H1 (cell line): ENCODE measurements at regions not wholly inside any gene's neighbourhood (a gene's known extent, or its start where the extent isn't known, plus 50 kb on each side); places are given as distances from the start of the nearest gene placed in this dataset.

Experiments used
- CTCF ChIA-PET: fragments of 300-600 bp; sonication (Branson Sonifier 250); formaldehyde crosslinking; loops from one replicate; lab custom pipeline; 2021; ENCODE audit not compliant: partially characterized antibody; lab: Charles Lee
- POLR2A ChIA-PET: fragments of 300-600 bp; sonication (Branson Sonifier 250); formaldehyde crosslinking; loops from one replicate; lab custom pipeline; 2021; ENCODE audit warnings: inconsistent platforms; ENCODE audit not compliant: partially characterized antibody; lab: Charles Lee
- DNase-seq, 2 experiments: peaks; one replicate each; pipeline versions ENCODE4 v3.0.0 to v3.0.0-alpha.2; 2010 to 2022; ENCODE audit warnings: low spot score in 2 of 2, low read depth in 1 of 2, mixed read lengths in 1 of 2
- FAIRE-seq: peaks from 2 replicates; lab custom pipeline; 2011; peaks lifted over from hg19 to GRCh38; lab: Jason Lieb, UNC
- H2AFZ ChIP-seq: 2 replicates; pipeline ENCODE4 v1.8.1; 2012; ENCODE audit warnings: low read length, inconsistent platforms
- H2AK5ac ChIP-seq: 2 replicates; pipeline ENCODE4 v1.6.1; 2013; ENCODE audit warnings: low read depth, low read length
- H2BK120ac ChIP-seq: replicated peaks from 2 replicates; pipeline ENCODE3; 2013; ENCODE audit warnings: low read depth, low read length, inconsistent platforms
- H2BK12ac ChIP-seq: 2 replicates; pipeline ENCODE4 v1.6.1; 2013; ENCODE audit warnings: low read depth, low read length
- H2BK15ac ChIP-seq: 2 replicates; pipeline ENCODE4 v1.6.1; 2013; ENCODE audit warnings: low read length
- H2BK20ac ChIP-seq: 2 replicates; pipeline ENCODE4 v1.6.1; 2013; ENCODE audit warnings: low read length
- H2BK5ac ChIP-seq: 2 replicates; pipeline ENCODE4 v1.6.1; 2013; ENCODE audit warnings: low read depth, low read length
- H3K14ac ChIP-seq: 2 replicates; pipeline ENCODE4 v1.6.1; 2013; ENCODE audit warnings: inconsistent platforms; ENCODE audit not compliant: insufficient read length
- H3K18ac ChIP-seq: 2 replicates; pipeline ENCODE4 v1.6.1; 2013; ENCODE audit warnings: low read length; ENCODE audit errors: extremely low read depth
- H3K23ac ChIP-seq: 2 replicates; pipeline ENCODE4 v1.6.1; 2013; ENCODE audit warnings: inconsistent platforms; ENCODE audit not compliant: insufficient read length
- H3K23me2 ChIP-seq: 2 replicates; pipeline ENCODE4 v1.6.1; 2013; ENCODE audit warnings: low read depth, low read length
- H3K27ac ChIP-seq: 2 replicates; pipeline ENCODE4 v1.6.1; 2011; ENCODE audit warnings: low read depth, low read length, inconsistent platforms
- H3K27me3 ChIP-seq, 4 experiments: replicated peaks in 1 of 4; 1 replicate in 1 of 4; 2 replicates in 3 of 4; pipeline versions ENCODE4 v1.6.1 to v1.8.1; 2011 to 2013; ENCODE audit warnings: low read length in 3 of 4, mild to moderate bottlenecking in 3 of 4, inconsistent platforms in 2 of 4, mixed read lengths in 2 of 4, moderate library complexity in 1 of 4; ENCODE audit not compliant: control insufficient read depth in 3 of 4, insufficient read depth in 3 of 4; ENCODE audit errors: extremely low read depth in 1 of 4
- H3K36me3 ChIP-seq, 4 experiments: 2 replicates each; pipeline versions ENCODE4 v1.6.1 to v1.8.1; 2011 to 2013; ENCODE audit warnings: mild to moderate bottlenecking in 4 of 4, low read length in 3 of 4, moderate library complexity in 2 of 4, control low read depth in 1 of 4, inconsistent platforms in 1 of 4; ENCODE audit not compliant: insufficient read depth in 4 of 4, control insufficient read depth in 2 of 4
- H3K4ac ChIP-seq: replicated peaks from 2 replicates; pipeline ENCODE3; 2013; ENCODE audit warnings: low read length, low read depth, mixed read lengths, inconsistent platforms; ENCODE audit not compliant: insufficient read length
- H3K4me1 ChIP-seq, 4 experiments: replicated peaks in 1 of 4; 1 replicate in 1 of 4; 2 replicates in 3 of 4; pipeline versions ENCODE4 v1.6.1 to v1.8.1; 2011 to 2013; ENCODE audit warnings: low read length in 3 of 4, inconsistent platforms in 2 of 4, mixed read lengths in 1 of 4; ENCODE audit not compliant: insufficient read depth in 4 of 4, control insufficient read depth in 3 of 4
- H3K4me2 ChIP-seq, 2 experiments: 2 replicates each; pipeline versions ENCODE4 v1.6.1 to v1.8.1; 2011 to 2013; ENCODE audit warnings: low read depth in 2 of 2, low read length in 2 of 2, control low read depth in 1 of 2, inconsistent platforms in 1 of 2, mild to moderate bottlenecking in 1 of 2; ENCODE audit not compliant: insufficient read depth in 1 of 2
- H3K4me3 ChIP-seq, 4 experiments: fragments of 200-600, 300-600 bp in 1 of 4; sonication (generic), shearing (Covaris generic), sonication (Bioruptor Twin) in 1 of 4; 2 replicates each; pipeline versions ENCODE4 v1.5.1 to v1.8.1; 2011 to 2016; ENCODE audit warnings: low read length in 4 of 4, low read depth in 3 of 4, control low read depth in 2 of 4, inconsistent platforms in 2 of 4, mild to moderate bottlenecking in 2 of 4, mixed read lengths in 1 of 4, moderate library complexity in 1 of 4; ENCODE audit not compliant: insufficient read depth in 2 of 4; ENCODE audit errors: extremely low read depth in 1 of 4
- H3K56ac ChIP-seq: replicated peaks from 2 replicates; pipeline ENCODE3; 2013; ENCODE audit warnings: low read depth, mild to moderate bottlenecking, mixed read lengths, low read length, inconsistent platforms; ENCODE audit not compliant: insufficient read length
- H3K79me1 ChIP-seq: 2 replicates; pipeline ENCODE4 v1.6.1; 2013; ENCODE audit warnings: low read depth, low read length, control low read depth
- H3K79me2 ChIP-seq, 2 experiments: 2 replicates each; pipeline versions ENCODE4 v1.6.1 to v1.8.1; 2012 to 2013; ENCODE audit warnings: low read length in 2 of 2, mild to moderate bottlenecking in 2 of 2, inconsistent platforms in 1 of 2; ENCODE audit not compliant: insufficient read depth in 2 of 2, control insufficient read depth in 1 of 2
- H3K9ac ChIP-seq, 4 experiments: replicated peaks in 1 of 4; 1 replicate in 1 of 4; 2 replicates in 3 of 4; pipeline versions ENCODE4 v1.6.1 to v1.8.1; 2011 to 2013; ENCODE audit warnings: low read depth in 3 of 4, low read length in 3 of 4, control low read depth in 2 of 4, mild to moderate bottlenecking in 2 of 4, moderate library complexity in 2 of 4, inconsistent platforms in 1 of 4; ENCODE audit errors: extremely low read depth in 1 of 4
- H3K9me3 ChIP-seq, 2 experiments: 2 replicates each; pipeline versions ENCODE4 v1.6.1 to v1.8.1; 2012 to 2013; ENCODE audit warnings: mild to moderate bottlenecking in 2 of 2, moderate library complexity in 2 of 2, control low read depth in 1 of 2, inconsistent platforms in 1 of 2, low read depth in 1 of 2, low read length in 1 of 2, mixed read lengths in 1 of 2; ENCODE audit not compliant: insufficient read depth in 2 of 2
- H4K20me1 ChIP-seq, 2 experiments: replicated peaks in 1 of 2; 2 replicates each; pipeline versions ENCODE3 to v1.8.1; 2011 to 2013; ENCODE audit warnings: inconsistent platforms in 2 of 2, low read length in 2 of 2, mild to moderate bottlenecking in 1 of 2; ENCODE audit not compliant: insufficient read depth in 2 of 2, control insufficient read depth in 1 of 2
- H4K5ac ChIP-seq: 2 replicates; pipeline ENCODE4 v1.6.1; 2013; ENCODE audit warnings: low read length, low read depth, mixed read lengths, inconsistent platforms; ENCODE audit not compliant: insufficient read length
- H4K8ac ChIP-seq: 2 replicates; pipeline ENCODE4 v1.8.0; 2013; ENCODE audit warnings: mild to moderate bottlenecking, moderate library complexity, low read length, inconsistent platforms; ENCODE audit not compliant: insufficient read depth; ENCODE audit errors: extremely low read depth
- H4K91ac ChIP-seq: replicated peaks from 2 replicates; pipeline ENCODE3; 2013; ENCODE audit warnings: low read length, mixed read lengths, inconsistent platforms; ENCODE audit not compliant: insufficient read length
- CBX8 ChIP-seq: fragments of 300-800, 300-1000 bp; sonication (generic); IDR thresholded peaks from 2 replicates; pipeline ENCODE4 v1.7.1; 2016; ENCODE audit warnings: low read depth, low read length, borderline replicate concordance
- CEBPB ChIP-seq: IDR thresholded peaks from 2 replicates; pipeline ENCODE4 v1.6.1; 2012; ENCODE audit warnings: low read depth, low read length
- FOSL1 ChIP-seq: IDR thresholded peaks from 2 replicates; pipeline ENCODE4 v1.6.1; 2011; ENCODE audit warnings: mild to moderate bottlenecking, low read depth, low read length, moderate library complexity; ENCODE audit not compliant: insufficient read depth
- GTF2F1 ChIP-seq: IDR thresholded peaks from 2 replicates; pipeline ENCODE4 v1.6.1; 2012; ENCODE audit warnings: low read depth, low read length, improper control_type of control experiment, borderline replicate concordance
- NRF1 ChIP-seq: IDR thresholded peaks from 2 replicates; pipeline ENCODE4 v1.6.1; 2011; ENCODE audit warnings: mild to moderate bottlenecking, low read depth, low read length, improper control_type of control experiment
- POU5F1 ChIP-seq: IDR thresholded peaks from 2 replicates; pipeline ENCODE4 v1.6.1; 2011; ENCODE audit warnings: low read depth, mild to moderate bottlenecking, low read length, moderate library complexity
- RAD21 ChIP-seq, 2 experiments: IDR thresholded peaks in 1 of 2; conservative IDR thresholded peaks in 1 of 2; 2 replicates each; pipeline ENCODE4 v1.6.1; 2011; ENCODE audit warnings: low read depth in 2 of 2, low read length in 2 of 2, improper control_type of control experiment in 1 of 2, inconsistent platforms in 1 of 2, mild to moderate bottlenecking in 1 of 2, moderate library complexity in 1 of 2
- SIRT6 ChIP-seq: IDR thresholded peaks from one replicate; pipeline ENCODE4 v1.7.1; 2012; ENCODE audit warnings: low read length, inconsistent platforms
- SRF ChIP-seq: IDR thresholded peaks from 2 replicates; pipeline ENCODE4 v1.6.1; 2011; ENCODE audit warnings: mild to moderate bottlenecking, low read depth, low read length, moderate library complexity
- TAF1 ChIP-seq: IDR thresholded peaks from 2 replicates; pipeline ENCODE4 v1.6.1; 2011; ENCODE audit warnings: mild to moderate bottlenecking, low read depth, low read length
- TBP ChIP-seq: IDR thresholded peaks from 2 replicates; pipeline ENCODE4 v1.6.1; 2011; ENCODE audit warnings: low read depth, low read length, improper control_type of control experiment
- USF2 ChIP-seq: IDR thresholded peaks from 2 replicates; pipeline ENCODE4 v1.6.1; 2011; ENCODE audit warnings: low read length, improper control_type of control experiment
- YY1 ChIP-seq: IDR thresholded peaks from 2 replicates; pipeline ENCODE4 v1.6.1; 2011; ENCODE audit warnings: low read depth, mild to moderate bottlenecking, low read length
- WGBS, 2 experiments: shearing (Covaris generic) in 1 of 2; methylation state at CpG; one replicate each; pipeline versions ENCODE4 v1.1.6 to v1.1.7; 2013 to 2015; ENCODE audit warnings: low lambda C conversion rate in 2 of 2, mixed read lengths in 2 of 2, inconsistent platforms in 1 of 2, low coverage in 1 of 2, missing lambda C conversion rate in 1 of 2; ENCODE audit not compliant: insufficient replicate concordance in 2 of 2, insufficient coverage in 1 of 2, insufficient read length in 1 of 2; ENCODE audit errors: extremely low coverage in 1 of 2, missing lambda C conversion rate in 1 of 2; 5-methylcytosine and 5-hydroxymethylcytosine counted together

- Histone ChIP-seq H2BK15ac (no peak overlapping the region), H4K91ac (no peak overlapping the region), H3K4me3 (no peak overlapping the region), H3K79me1 (no peaks in the 10 kb centered on the region), H2BK120ac (no peak overlapping the region), H3K9me3 (no peaks in the 10 kb centered on the region), H3K23me2 (no peaks in the 10 kb centered on the region), H2BK20ac (no peak overlapping the region), H3K79me2 (no peaks in the 10 kb centered on the region), H2BK5ac (no peak overlapping the region), H4K20me1 (no peaks in the 10 kb centered on the region), H3K14ac (no peak overlapping the region), H3K56ac (no peak overlapping the region), H3K4ac (no peak overlapping the region), H3K4me1 (peaks cover 0 to 5% (median 0%) of the 10 kb centered on the region in 4 experiments; a peak in 2 of 7 replicates), H2AFZ (no peak overlapping the region), H3K27me3 (no peaks in the 10 kb centered on the region), H3K36me3 (no peaks in the 10 kb centered on the region), H3K23ac (no peak overlapping the region), H2BK12ac (no peak overlapping the region), H3K18ac (no peak overlapping the region), H4K8ac (no peak overlapping the region), H3K9ac (no peak overlapping the region), H2AK5ac (no peak overlapping the region), H4K5ac (no peak overlapping the region), H3K27ac (no peak overlapping the region), H3K4me2 (no peak overlapping the region)
- FAIRE-seq, result no peak
- 88% methylated on average over 6 of the region's 6 CpGs; no CpG with 5 or more reads in 1 of the 2 experiments for WGBS, 2 experiments
- CTCF ChIA-PET, result interaction anchor here (0.6 to 1.9 kb wide), 9 partner anchors 11 to 186 kb away, joined by 3 to 6 read pairs (median 4); no protein-coding TSS in a partner anchor
- POLR2A ChIA-PET, result interaction anchor here (1.0 kb wide), 1 partner anchor 116 kb away, joined by 3 read pairs; no protein-coding TSS in a partner anchor
- DNase-seq, result no peak
- no peak for TF ChIP-seq POU5F1
- no peak for TF ChIP-seq TAF1
- TF ChIP-seq SRF, result no peak
- TF ChIP-seq CBX8, result no peak
- no peak for TF ChIP-seq USF2
- TF ChIP-seq CEBPB, result no peak
- no peak for TF ChIP-seq YY1
- TF ChIP-seq TBP, result no peak
- no peak for TF ChIP-seq SIRT6
- TF ChIP-seq NRF1, result no peak
- TF ChIP-seq FOSL1, result no peak
- TF ChIP-seq RAD21 (IDR thresholded peaks at IDR 0.05 in 1 of 2, conservative IDR thresholded peaks at IDR 0.05 in 1 of 2; ENCODE audit: low read depth in 2 of 2, low read length in 2 of 2), result no peak
- no peak for TF ChIP-seq GTF2F1
Measured at GRCh38 chr10:100620087-100620835, 84.5 kb downstream of the HIF1AN start.
